Small intestine (tissue), 7 donors: ENCODE measurements at regions not wholly inside any gene's neighbourhood (a gene's known extent, or its start where the extent isn't known, plus 50 kb on each side); places are given as distances from the start of the nearest gene placed in this dataset.

Experiments used
- DNase-seq, 2 donors: peaks; one replicate each; pipeline versions ENCODE4 v3.0.0 to v3.0.0-alpha.2; 2013
- FAIRE-seq: peaks from 2 replicates; lab custom pipeline; 2012; peaks lifted over from hg19 to GRCh38; lab: Jason Lieb, UNC
- H3K27ac ChIP-seq, 3 donors: one replicate each; pipeline ENCODE4 v1.5.1; 2013; ENCODE audit warnings: low read length in 2 of 3, mild to moderate bottlenecking in 2 of 3, control low read depth in 1 of 3, inconsistent platforms in 1 of 3, low read depth in 1 of 3, moderate library complexity in 1 of 3
- H3K27me3 ChIP-seq, 3 donors: one replicate each; pipeline ENCODE4 v1.6.1; 2013; ENCODE audit warnings: low read length in 3 of 3, inconsistent platforms in 1 of 3; ENCODE audit not compliant: control insufficient read depth in 3 of 3, insufficient read depth in 3 of 3
- H3K36me3 ChIP-seq, 3 donors: one replicate each; pipeline ENCODE4 v1.6.1; 2013; ENCODE audit warnings: low read length in 3 of 3, inconsistent platforms in 1 of 3, low read depth in 1 of 3, mild to moderate bottlenecking in 1 of 3, moderate library complexity in 1 of 3; ENCODE audit not compliant: control insufficient read depth in 3 of 3, insufficient read depth in 2 of 3
- H3K4me1 ChIP-seq, 3 donors: one replicate each; pipeline ENCODE4 v1.6.1; 2013; ENCODE audit warnings: low read length in 2 of 3, inconsistent platforms in 1 of 3, low read depth in 1 of 3, mild to moderate bottlenecking in 1 of 3, moderate library complexity in 1 of 3; ENCODE audit not compliant: control insufficient read depth in 3 of 3, insufficient read depth in 2 of 3
- H3K4me3 ChIP-seq, 3 donors: one replicate each; pipeline ENCODE4 v1.5.1; 2013; ENCODE audit warnings: low read length in 3 of 3, control low read depth in 1 of 3, inconsistent platforms in 1 of 3, low read depth in 1 of 3, mild to moderate bottlenecking in 1 of 3, moderate library complexity in 1 of 3
- H3K9me3 ChIP-seq, 2 donors: one replicate each; pipeline ENCODE4 v1.6.1; 2013; ENCODE audit warnings: low read depth in 1 of 2, low read length in 1 of 2; ENCODE audit not compliant: control insufficient read depth in 2 of 2, insufficient read depth in 1 of 2
- WGBS, 3 donors: extraction: QIAGEN DNeasy Blood & Tissue Kit; methylation state at CpG; one replicate each; pipeline ENCODE4 v1.1.7; 2013; 5-methylcytosine and 5-hydroxymethylcytosine counted together
- donor health status: healthy with polysubstance abuse.
- donor health status: control.
- donor health status: control.
- donor health status: Bipolar disorder and iron deficiency.
- donor health status: healthy.

DNA sequence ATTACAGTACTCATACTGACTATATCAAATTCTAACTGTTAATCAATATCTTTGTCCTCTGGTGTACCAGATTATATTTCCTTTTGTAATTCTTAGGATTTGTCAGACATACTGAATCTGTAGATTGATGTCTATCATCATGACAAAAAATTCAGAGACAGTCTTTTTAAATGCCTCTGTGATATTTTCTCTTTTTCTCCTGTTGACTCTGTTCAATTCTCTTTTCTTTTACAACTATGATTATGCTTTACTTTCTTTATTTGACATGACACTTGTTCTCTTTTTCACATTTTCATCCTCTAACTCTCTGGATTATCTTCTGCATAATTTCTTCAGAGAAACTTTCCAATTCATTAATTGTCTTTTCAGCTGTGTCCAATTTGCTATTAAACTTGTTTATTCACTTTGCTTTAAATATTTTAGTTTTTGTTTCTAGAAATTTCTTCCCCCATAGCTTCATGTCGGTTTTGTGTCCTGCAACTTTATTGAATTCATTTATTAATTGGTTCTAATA lies 153.6 kb downstream of the PFKFB3 start:
- WGBS, 3 donors, result 84 to 86% (median 86%) methylated on average over 1 of the region's 1 CpG
- DNase-seq, result no peak
- no peaks in the 10 kb centered on the region for H3K4me1 ChIP-seq
- peaks cover 0 to 8% of the 10 kb centered on the region in 2 donors for H3K9me3 ChIP-seq
- no peaks in the 10 kb centered on the region for H3K36me3 ChIP-seq
- H3K4me3 ChIP-seq, result no peak overlapping the region
- FAIRE-seq, result no peak
- H3K27me3 ChIP-seq, result no peaks in the 10 kb centered on the region
- H3K27ac ChIP-seq, result no peak overlapping the region

- Histone ChIP-seq H3K4me1 (no peaks in the 10 kb centered on the region), H3K36me3 (no peaks in the 10 kb centered on the region), H3K9me3 (peaks cover 0 to 9% of the 10 kb centered on the region in 2 donors), H3K27me3 (no peaks in the 10 kb centered on the region), H3K27ac (no peak overlapping the region), H3K4me3 (no peak overlapping the region)
- 55 to 63% (median 61%) methylated on average over 3 of the region's 3 CpGs for WGBS, 3 donors
- no peak for FAIRE-seq
- peak in 1 of 2 donors; percentile 47 for DNase-seq
Measured at GRCh38 chr10:6361869-6362268, 159.1 kb downstream of the PFKFB3 start.

DNA sequence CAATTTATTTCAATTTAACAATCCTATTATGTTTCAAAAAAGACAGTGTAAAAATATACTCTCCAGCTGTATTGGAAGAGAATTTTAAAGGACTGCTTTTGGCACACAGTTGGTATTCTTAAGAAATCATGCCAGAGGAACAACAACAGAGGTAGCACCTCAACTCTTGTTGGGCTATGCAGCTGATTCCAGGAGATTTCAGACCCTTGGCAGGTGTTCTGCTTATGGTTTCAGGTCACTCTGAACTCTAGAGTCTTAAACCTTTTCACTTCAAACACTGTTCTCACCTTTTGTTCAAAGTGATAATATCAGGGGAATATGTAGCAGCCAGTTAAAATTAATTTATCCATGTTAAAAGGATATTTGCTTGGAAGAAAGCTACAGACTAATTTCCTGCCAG lies 160.1 kb downstream of the PFKFB3 start:
- no peak overlapping the region for H3K27ac ChIP-seq
- no peak overlapping the region for H3K4me3 ChIP-seq
- peaks cover 0 to 9% of the 10 kb centered on the region in 2 donors for H3K9me3 ChIP-seq
- DNase-seq, result no peak
- FAIRE-seq, result no peak
- H3K27me3 ChIP-seq, result no peaks in the 10 kb centered on the region
- H3K36me3 ChIP-seq, result no peaks in the 10 kb centered on the region
- no peaks in the 10 kb centered on the region for H3K4me1 ChIP-seq

DNA sequence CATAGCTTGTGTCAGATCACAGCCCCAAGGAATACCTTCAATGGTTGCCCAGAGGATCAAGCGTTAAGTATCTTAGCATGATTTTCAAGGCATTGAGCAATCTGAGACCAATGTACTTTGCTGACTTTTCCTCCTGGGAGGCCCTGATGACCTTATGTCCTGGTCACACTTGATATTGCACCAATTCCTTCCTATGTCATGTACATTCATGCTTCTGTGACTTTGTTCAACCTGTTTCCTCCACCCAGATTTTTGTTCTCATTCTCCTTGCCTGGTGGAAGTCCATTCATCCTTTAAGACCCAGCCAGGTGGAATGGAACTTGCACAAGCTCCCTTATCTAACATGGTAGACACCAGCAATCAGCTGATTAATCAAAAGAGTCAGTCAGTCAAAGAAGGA lies 160.8 kb downstream of the PFKFB3 start:
- H3K27me3 ChIP-seq, result no peaks in the 10 kb centered on the region
- H3K36me3 ChIP-seq, result no peaks in the 10 kb centered on the region
- peaks cover 0 to 9% of the 10 kb centered on the region in 2 donors for H3K9me3 ChIP-seq
- peak; percentile 74 to 76 for DNase-seq
- 5 to 75% (median 60%) methylated on average over 1 of the region's 1 CpG for WGBS, 3 donors
- no peak for FAIRE-seq
- H3K27ac ChIP-seq, result peak overlapping the region in 1 of 3 donors; percentile 13
- H3K4me1 ChIP-seq, result no peaks in the 10 kb centered on the region
- H3K4me3 ChIP-seq, result no peak overlapping the region

DNA sequence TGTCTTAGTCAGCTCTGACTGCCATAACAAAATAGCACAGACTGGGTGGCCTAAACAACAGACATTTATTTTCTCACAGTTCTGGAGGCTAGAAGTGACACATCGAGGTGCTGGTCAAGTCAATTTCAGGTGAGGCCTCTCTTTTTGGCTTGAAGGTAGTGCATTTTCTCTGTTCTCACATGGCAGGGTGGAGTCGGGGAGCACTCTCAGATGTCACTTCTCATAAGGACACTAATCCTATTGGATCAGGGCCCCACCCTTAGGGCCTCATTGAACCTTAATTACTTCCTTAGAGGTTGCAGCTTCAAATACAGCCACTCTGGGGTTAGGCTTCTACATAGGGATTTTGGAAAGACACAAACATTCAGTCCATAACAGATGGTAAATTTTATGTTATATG lies 161.6 kb downstream of the PFKFB3 start:
- Histone ChIP-seq H3K27me3 (no peaks in the 10 kb centered on the region), H3K36me3 (no peaks in the 10 kb centered on the region), H3K9me3 (peaks cover 0 to 9% of the 10 kb centered on the region in 2 donors), H3K4me1 (no peaks in the 10 kb centered on the region), H3K4me3 (no peak overlapping the region), H3K27ac (peak overlapping the region in 1 of 3 donors; percentile 4)
- no peak for FAIRE-seq
- no peak for DNase-seq
- WGBS, 3 donors, result 82 to 95% (median 90%) methylated on average over 2 of the region's 2 CpGs

- WGBS, 3 donors, result 54 to 79% (median 74%) methylated on average over 3 of the region's 3 CpGs
- DNase-seq, result no peak
- Histone ChIP-seq H3K9me3 (peaks cover 0 to 9% of the 10 kb centered on the region in 2 donors), H3K27me3 (no peaks in the 10 kb centered on the region), H3K36me3 (no peaks in the 10 kb centered on the region), H3K27ac (no peak overlapping the region), H3K4me3 (no peak overlapping the region), H3K4me1 (no peaks in the 10 kb centered on the region)
- no peak for FAIRE-seq
Measured at GRCh38 chr10:6364893-6365292, 162.2 kb downstream of the PFKFB3 start.

DNA sequence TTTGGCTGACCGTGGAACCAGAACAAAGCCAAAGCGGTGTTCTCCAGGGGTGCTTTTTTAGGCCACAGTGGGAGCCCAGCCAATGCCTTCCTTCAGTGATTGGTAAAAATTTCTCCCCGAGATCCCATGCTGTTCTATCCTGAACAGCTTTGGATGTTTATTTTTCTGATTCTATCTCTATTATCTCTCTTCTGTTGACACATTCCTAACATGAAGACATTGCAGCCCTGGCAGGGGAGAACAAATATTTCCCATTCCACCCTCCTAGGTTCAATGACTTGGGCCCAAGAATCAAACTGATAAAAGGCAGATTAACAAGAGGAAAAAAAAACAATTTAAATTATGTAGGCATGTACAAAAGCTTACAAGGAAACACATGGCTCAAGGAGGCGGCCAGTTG lies 162.7 kb downstream of the PFKFB3 start:
- WGBS, 3 donors, result 74 to 87% (median 78%) methylated on average over 4 of the region's 4 CpGs

More for the DNA sequence above, 162.7 kb downstream of the PFKFB3 start:
- FAIRE-seq, result no peak
- Histone ChIP-seq H3K36me3 (no peaks in the 10 kb centered on the region), H3K9me3 (peaks cover 0 to 9% of the 10 kb centered on the region in 2 donors), H3K4me3 (no peak overlapping the region), H3K4me1 (no peaks in the 10 kb centered on the region), H3K27ac (no peak overlapping the region), H3K27me3 (no peaks in the 10 kb centered on the region)
- DNase-seq, result no peak
